GM18505 (cell line): ENCODE measurements at regions not wholly inside any gene's neighbourhood (a gene's known extent, or its start where the extent isn't known, plus 50 kb on each side); places are given as distances from the start of the nearest gene placed in this dataset.

ENCODE experiments used
- ATAC-seq: cut with Tn5 transposase; IDR thresholded peaks from one replicate; pipeline ENCODE4 v1.9.1; 2021; ENCODE audit not compliant: unreplicated experiment
- POLR2A ChIP-seq: IDR thresholded peaks from 4 replicates; pipeline ENCODE4 v1.6.1; 2011; ENCODE audit warnings: borderline replicate concordance; ENCODE audit not compliant: insufficient read depth, insufficient read length; ENCODE audit errors: extremely low read depth

DNA sequence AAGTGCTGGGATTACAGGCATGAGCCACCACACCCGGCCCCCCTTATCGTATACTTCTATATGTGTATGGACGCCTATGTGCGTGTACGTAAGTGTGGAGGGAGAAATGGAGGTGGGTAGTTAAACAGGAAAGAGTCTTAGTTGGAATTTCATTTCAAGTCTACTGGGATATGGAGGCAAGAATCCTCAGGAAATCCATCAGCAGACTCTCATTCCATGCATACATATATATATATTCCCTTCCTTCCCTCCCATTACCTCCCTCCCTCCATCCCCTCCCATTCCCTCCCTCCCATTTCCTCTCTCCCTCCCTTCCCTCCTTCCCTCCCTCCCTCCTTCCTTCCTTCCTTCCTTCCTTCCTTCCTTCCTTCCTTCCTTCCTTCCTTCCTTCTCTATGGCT, 391.7 kb upstream of the RBFOX1 start:
- no peak for ATAC-seq
- TF ChIP-seq POLR2A: no peak

DNA sequence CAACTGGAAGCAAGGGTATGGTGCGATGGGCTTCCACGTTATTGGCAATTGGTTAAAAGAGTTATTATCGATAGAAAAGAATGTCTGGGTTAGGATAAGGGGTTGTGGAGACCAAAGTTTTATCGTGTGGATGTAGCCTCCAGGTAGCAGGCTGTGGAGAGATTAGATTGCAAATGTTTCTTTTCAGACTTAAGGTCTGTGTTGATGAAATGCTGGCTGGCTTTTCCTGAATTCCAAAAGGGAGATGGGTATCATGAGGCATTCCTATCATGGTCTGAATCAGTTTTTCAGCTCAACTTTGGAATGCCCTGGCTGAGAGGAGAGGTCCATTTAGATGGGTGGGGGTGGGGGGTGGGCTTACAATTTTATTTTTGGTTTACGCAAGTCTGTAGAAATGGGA, 395.0 kb upstream of the RBFOX1 start:
- no peak for TF ChIP-seq POLR2A
- ATAC-seq: no peak

DNA sequence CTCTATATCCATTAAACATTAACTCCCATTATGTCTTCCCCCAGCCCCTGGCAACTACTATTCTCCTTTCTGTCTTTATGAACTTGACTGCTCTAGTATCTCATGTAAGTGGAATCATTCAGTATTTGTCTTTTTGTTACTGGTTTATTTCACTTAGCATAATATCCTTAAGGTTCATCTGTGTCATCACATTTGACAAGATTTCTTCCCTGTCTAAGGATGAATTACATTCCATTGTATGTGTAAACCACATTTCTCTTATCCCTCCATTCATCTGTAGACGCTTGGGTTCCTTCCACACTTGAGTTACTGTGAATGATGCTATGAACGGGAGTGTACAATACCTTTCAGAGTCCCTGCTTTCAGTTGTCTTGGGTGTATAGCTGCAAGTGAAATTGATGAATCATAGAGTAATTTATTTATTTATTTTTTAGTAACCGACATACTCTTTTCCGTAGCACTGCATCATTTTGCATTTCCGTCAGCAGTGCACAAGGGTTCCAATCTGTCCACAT, 399.7 kb upstream of the RBFOX1 start:
- ATAC-seq: no peak
- no peak for TF ChIP-seq POLR2A

DNA sequence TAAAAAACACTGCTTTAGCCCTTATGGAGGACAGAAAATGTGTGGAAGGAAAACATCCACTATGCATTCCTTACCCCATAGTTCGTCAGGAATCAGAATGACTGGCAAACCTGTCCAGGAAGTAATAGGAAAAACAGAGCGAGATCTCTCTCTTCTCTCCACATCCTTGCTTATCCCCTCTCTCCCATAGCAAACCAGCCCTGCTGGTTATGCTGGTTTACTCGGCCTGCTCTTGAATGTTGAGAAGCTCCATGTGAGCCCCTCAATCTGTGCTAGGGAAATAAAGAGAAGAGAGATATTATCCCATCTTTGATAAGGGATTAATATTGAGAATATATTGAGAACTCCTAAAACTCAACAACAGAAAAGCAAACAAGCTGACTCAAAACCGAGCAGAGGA, 402.8 kb upstream of the RBFOX1 start:
- ATAC-seq: no peak
- no peak for TF ChIP-seq POLR2A

DNA sequence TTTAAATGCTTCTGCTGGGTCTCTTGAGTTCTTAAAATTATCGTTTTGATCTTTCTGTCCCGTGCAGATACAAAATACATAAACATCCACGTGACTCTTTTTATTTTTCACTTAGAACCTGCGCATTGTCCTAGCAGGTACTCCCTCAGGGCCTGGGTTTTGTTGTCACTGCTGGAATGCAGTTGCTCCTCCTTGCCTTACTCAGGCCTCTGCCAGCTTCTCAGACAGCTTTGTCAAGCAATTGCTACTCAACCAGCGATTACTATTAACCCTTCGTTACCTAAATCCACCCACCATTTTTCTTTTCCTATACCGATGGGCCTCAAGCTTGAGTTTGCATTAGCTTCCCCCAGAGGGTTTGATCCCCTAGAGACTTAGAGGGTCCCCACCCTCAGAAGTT, 405.9 kb upstream of the RBFOX1 start:
- no peak for TF ChIP-seq POLR2A
- ATAC-seq: no peak

DNA sequence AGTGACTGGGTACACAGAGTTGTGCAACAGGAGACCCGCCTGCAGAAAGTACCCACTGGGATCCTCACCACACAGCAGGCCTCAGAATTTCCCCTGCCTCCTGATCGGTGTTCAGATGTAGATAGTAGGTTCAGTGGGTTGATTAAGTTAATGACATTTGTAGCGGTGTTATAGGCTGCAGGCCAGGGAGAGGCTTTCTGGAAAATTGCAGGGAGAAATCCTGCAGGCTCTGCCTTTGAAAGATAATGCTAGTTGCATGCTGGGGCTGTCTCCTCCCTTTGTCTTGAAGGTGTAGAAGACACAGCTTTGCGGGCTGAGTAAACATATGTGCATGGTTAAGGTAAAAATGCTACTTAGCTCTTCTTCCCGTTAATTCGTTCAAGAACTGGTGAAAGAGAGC, 406.3 kb upstream of the RBFOX1 start:
- no peak for ATAC-seq
- no peak for TF ChIP-seq POLR2A

DNA sequence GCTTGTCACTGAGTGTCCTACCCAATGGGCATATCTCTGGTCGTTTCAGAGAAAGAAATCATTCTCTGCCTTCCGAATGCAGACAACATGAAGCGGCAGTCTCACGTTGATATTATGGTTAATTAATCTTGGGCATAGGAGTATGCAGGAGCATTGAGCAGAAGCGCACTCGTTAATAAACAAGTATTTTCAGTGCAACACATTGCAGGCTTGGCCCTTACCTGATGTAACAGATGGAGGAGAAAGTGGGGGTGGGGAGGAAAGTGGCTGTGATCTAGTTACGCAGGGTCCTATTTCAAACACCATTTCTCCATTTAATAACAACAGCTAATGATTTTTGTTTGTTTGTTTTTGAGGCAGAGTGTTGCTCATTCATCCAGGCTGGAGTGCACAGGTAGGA, 414.0 kb upstream of the RBFOX1 start:
- no peak for TF ChIP-seq POLR2A

DNA sequence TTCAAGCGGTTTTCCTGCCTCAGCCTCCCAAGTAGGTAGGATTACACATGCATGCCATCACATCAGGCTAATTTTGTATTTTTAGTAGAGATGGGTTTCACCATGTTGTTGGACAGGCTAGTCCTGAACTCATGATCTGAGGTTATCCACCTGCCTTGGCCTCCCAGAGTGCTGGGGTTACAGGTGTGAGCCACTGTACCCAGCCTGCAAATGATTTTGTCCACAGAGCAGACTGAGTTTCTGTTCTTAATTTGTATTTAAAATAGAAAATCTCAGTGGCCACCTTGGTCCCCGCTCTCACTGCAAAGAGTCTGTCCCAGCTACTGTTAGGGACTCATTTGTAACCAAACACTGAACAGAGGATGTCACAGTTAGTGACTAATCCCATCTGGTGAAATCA, 415.7 kb upstream of the RBFOX1 start:
- no peak for ATAC-seq
- no peak for TF ChIP-seq POLR2A

More for the DNA sequence above, 414.0 kb upstream of the RBFOX1 start:
- no peak for ATAC-seq

DNA sequence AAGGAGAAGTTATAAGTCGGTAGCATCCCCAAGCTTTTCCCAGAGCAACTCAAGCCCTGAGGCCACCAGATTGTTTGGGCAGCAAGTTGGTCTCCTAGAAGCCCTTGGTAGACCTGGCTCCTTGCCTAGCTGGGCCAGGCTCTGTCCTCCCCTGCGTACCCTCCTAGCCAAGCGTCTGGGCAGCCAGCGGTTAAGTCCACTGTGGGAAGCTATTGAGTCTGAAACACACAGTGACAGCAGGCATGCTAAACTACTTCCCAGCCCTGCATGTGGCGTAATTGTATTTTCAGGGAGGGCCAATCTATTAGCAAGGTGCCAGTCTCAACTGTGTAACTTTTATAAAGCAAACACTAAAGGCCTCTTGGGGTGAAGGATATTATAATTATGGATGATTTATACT, 419.1 kb upstream of the RBFOX1 start:
- no peak for TF ChIP-seq POLR2A
- no peak for ATAC-seq

DNA sequence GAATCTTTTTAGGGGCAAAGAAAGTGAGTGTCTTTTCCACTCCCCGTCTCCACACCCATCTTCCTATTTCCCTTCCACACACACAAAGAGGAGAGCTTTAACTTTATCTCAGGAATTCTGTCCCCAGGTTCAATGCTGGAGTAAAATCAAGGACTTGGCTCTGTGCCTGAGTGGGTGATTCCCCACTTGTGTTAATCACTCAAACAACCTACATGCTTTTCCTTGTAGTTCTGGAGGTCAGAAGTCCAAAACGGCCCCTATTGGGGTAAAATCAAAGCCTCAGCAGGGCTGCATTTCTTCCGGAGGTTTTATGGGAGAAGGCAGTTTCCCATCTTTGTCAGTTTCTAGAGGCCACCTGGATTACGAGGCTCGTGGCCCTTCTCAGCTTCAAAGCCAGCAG, 422.3 kb upstream of the RBFOX1 start:
- no peak for ATAC-seq
- no peak for TF ChIP-seq POLR2A

DNA sequence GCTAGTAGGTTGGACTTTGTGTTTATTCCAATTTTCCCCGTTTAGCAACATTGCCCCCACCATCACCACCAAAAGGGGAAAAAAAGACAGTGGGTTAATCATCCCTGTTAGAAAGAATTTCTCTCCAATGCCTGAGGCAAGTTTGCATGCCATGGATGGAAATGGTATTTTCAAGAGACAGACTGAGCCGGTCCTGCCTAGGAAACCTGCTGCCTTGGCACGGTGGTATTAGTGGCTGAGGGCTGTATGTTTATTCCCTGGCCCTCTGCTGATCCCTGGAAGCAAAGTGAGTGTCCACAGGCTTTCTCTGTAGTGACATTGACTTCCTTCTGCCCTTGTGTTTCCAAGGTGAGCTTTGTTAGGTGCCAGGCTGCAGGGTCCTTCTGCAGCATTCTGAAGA, 427.0 kb upstream of the RBFOX1 start:
- no peak for ATAC-seq

DNA sequence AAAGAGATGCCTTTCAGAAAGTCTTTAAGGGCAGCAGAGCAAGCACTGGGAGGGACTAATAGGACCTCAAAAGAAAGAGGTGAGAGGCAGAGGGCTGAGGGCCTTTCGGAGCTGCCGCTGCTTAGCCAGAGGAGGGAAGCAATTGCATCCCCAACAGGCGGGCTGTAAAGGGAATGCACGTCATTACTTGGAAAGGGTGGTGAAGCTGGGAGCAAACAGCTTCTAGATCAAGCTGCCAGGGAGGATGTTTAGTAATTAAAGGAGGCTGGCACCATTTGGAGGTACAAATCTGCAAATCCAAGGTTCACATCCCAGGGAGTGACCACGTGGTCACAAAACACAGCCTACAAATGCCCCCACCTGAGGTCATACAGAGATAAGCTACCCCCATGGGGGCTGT, 429.0 kb upstream of the RBFOX1 start:
- ATAC-seq: no peak
- TF ChIP-seq POLR2A: no peak

More for the DNA sequence above, 427.0 kb upstream of the RBFOX1 start:
- no peak for TF ChIP-seq POLR2A

DNA sequence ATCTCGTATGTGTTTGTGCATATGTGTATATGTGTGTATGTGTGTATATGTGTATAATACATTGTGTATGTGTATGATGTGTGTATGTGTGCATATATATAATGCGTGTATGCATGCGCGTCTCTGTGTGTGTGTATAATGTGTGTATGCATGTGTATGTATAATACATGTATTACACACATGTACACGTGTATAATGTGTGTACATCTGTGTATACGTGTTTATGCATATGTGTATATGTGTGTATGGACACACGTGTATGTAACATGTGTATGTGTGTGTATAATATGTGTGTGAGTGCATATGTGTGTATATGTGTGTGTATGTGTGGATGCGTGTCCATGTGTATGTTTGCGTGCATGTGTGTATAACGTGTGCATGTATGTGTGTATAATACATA, 433.7 kb upstream of the RBFOX1 start:
- ATAC-seq: no peak
- TF ChIP-seq POLR2A: no peak

DNA sequence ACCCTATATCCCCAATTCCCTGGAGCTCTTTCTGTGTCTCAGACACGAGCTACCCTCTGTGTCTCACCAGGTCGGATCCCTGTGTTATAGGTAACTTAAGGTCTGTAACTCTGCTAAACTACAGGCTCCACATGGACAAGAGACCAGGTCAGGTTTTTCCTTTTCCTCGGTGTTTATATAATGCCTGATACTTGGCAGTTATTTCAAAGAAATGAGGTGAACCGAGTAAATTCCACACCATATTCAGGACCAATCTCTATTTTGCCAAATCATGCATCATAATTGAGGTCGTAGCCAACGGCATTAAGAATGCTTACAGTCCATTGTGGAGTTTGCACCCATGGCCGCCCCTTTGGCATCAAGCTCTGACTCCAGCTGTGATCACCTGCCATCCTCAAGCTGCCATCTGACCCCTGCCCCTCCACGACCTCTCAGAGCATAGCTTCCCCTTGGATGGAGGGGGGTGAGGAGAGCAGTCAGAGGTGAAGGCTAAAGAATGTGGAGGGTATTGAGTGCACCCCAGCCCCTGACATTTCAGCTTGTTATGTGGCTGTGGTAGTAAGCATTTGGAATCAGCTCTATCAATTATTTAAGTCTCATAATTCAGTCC, 434.7 kb upstream of the RBFOX1 start:
- no peak for TF ChIP-seq POLR2A
- ATAC-seq: no peak

DNA sequence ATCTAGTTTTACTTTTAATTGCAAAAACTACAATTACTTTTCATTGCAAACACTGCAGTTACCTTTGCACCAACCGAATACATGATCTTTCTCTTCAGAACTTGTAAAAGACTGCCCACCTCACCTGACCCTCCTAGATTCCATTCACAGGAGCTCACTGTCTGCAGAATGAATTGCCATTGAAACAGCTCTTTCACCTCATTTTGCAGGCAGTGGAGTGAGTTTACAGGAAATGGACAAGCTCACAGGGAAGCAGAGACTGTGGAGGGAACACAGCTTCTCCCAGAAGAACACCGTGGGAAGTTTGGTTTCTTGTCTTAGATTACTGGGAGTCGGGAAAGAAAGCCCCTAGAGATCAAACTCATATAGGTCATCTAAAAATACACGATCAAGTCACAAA, 439.7 kb upstream of the RBFOX1 start:
- ATAC-seq: no peak

More for the DNA sequence above, 439.7 kb upstream of the RBFOX1 start:
- TF ChIP-seq POLR2A: no peak
